Transverse colon (tissue), 4 donors: ENCODE measurements at regions not wholly inside any gene's neighbourhood (a gene's known extent, or its start where the extent isn't known, plus 50 kb on each side); places are given as distances from the start of the nearest gene placed in this dataset.

Experiments
- DNase-seq: peaks from one replicate; pipeline ENCODE4 v3.0.0-alpha.2; 2019
- H3K27ac ChIP-seq, 4 donors: fragments of 200-600 bp; sonication (generic); 2 replicates each; pipeline ENCODE4 v1.5.1; 2016 to 2018; ENCODE audit warnings: inconsistent platforms in 4 of 4
- H3K27me3 ChIP-seq: fragments of 200-600 bp; sonication (generic); 2 replicates; pipeline ENCODE4 v1.5.1; 2017; ENCODE audit warnings: inconsistent platforms
- H3K36me3 ChIP-seq, 4 donors: fragments of 200-600 bp; sonication (generic); 2 replicates each; pipeline ENCODE4 v1.5.1; 2017 to 2019; ENCODE audit warnings: inconsistent platforms in 4 of 4
- H3K4me1 ChIP-seq, 4 donors: fragments of 200-600 bp; sonication (generic); 2 replicates each; pipeline ENCODE4 v1.5.1; 2017 to 2020; ENCODE audit warnings: inconsistent platforms in 4 of 4
- H3K4me3 ChIP-seq, 4 donors: fragments of 200-600 bp; sonication (generic); 1 replicate in 1 of 4; 2 replicates in 3 of 4; pipeline versions ENCODE4 v1.5.1 to v1.6.1; 2017 to 2019; ENCODE audit warnings: inconsistent platforms in 4 of 4
- H3K9me3 ChIP-seq, 2 donors: fragments of 200-600 bp; sonication (generic); 2 replicates each; pipeline ENCODE4 v1.5.1; 2017 to 2019; ENCODE audit warnings: inconsistent platforms in 2 of 2
- EP300 ChIP-seq: sonication (generic); formaldehyde crosslinking; IDR thresholded peaks from one replicate; pipeline ENCODE4 v1.6.1; 2017; ENCODE audit warnings: antibody characterized with exemption, low read depth
- POLR2A ChIP-seq: fragments of 450-650 bp; IDR thresholded peaks from one replicate; pipeline ENCODE4 v1.6.1; 2016; ENCODE audit warnings: antibody characterized with exemption, mild to moderate bottlenecking, moderate library complexity
- POLR2AphosphoS5 ChIP-seq, 3 donors: sonication (generic); formaldehyde crosslinking; IDR thresholded peaks; one replicate each; pipeline ENCODE4 v1.6.1; 2016; ENCODE audit warnings: antibody characterized with exemption in 3 of 3
- WGBS, 2 donors: methylation state at CpG; one replicate each; pipeline ENCODE4 v1.1.5; 2018; ENCODE audit warnings: low coverage in 1 of 2; 5-methylcytosine and 5-hydroxymethylcytosine counted together
- in situ Hi-C, 4 donors: fragments of 200-750 bp; cut with MboI; loops; one replicate each; pipeline versions ENCODE4 v1.15.0 to v1.15.1; 2017; ENCODE audit warnings: low sequenced_read_pairs in 3 of 4, low pct_ligation_motif_present in 1 of 4, low pct_unique_long_range_greater_than_20kb in 1 of 4
- intact Hi-C: fragments of 100-400 bp; cut with DNase I; formaldehyde crosslinking; loops from one replicate; pipeline ENCODE4 v1.15.1; 2023; ENCODE audit warnings: low total_unique reads
- TF ChIP-seq, protein P1 (sequence below), 5 experiments: fragments of 200-600 bp in 3 of 5; fragments of 450-650 bp in 2 of 5; sonication (generic) in 3 of 5; IDR thresholded peaks; 1 replicate in 2 of 5; 2 replicates in 3 of 5; pipeline ENCODE4 v1.5.1; 2016 to 2017; ENCODE audit warnings: antibody characterized with exemption in 5 of 5, inconsistent platforms in 3 of 5, mild to moderate bottlenecking in 2 of 5, moderate library complexity in 1 of 5

DNA sequence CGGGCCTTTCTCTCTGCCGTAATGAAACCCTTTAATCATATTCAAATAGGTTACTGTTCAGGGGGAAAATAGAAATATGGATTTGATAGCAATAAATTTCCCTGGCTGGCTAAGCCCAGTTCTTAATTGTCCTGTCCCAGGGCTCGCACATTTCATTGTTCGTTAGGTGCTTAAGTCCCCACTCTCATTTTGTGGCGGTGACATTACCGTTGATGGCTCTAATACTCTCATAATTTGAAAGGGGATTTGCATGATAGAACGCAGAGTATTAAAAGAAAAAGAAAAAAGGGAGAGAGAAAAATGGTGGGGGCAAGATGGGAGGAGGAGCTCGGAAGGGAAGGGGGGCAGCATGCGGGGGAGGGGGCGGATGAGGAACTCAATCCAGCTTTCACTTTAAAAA lies 79.1 kb upstream of the FOXP4 start:
- TF ChIP-seq EP300 (no peak), POLR2A (no peak), POLR2AphosphoS5 (IDR thresholded peaks at IDR 0.05) (no peak)
- TF ChIP-seq, protein P1, sequence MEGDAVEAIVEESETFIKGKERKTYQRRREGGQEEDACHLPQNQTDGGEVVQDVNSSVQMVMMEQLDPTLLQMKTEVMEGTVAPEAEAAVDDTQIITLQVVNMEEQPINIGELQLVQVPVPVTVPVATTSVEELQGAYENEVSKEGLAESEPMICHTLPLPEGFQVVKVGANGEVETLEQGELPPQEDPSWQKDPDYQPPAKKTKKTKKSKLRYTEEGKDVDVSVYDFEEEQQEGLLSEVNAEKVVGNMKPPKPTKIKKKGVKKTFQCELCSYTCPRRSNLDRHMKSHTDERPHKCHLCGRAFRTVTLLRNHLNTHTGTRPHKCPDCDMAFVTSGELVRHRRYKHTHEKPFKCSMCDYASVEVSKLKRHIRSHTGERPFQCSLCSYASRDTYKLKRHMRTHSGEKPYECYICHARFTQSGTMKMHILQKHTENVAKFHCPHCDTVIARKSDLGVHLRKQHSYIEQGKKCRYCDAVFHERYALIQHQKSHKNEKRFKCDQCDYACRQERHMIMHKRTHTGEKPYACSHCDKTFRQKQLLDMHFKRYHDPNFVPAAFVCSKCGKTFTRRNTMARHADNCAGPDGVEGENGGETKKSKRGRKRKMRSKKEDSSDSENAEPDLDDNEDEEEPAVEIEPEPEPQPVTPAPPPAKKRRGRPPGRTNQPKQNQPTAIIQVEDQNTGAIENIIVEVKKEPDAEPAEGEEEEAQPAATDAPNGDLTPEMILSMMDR (IDR thresholded peaks at IDR 0.05): no peak
- H3K36me3 ChIP-seq: no peaks in the 10 kb centered on the region
- DNase-seq: no peak
- H3K4me3 ChIP-seq: no peak overlapping the region
- H3K27ac ChIP-seq: no peak overlapping the region
- 71 to 80% methylated on average over 5 to 10 of the region's 10 CpGs for WGBS, 2 donors
- in situ Hi-C loops: loop anchor here in 3 of 4 donors (10.0 to 25.0 kb wide), 2 partner anchors 128 to 220 kb away; no protein-coding TSS in a partner anchor
- intact Hi-C loops: loop anchor here (10.0 kb wide), 1 partner anchor 218 kb away; no protein-coding TSS in a partner anchor
- H3K4me1 ChIP-seq: peaks cover 0 to 13% (median 9%) of the 10 kb centered on the region in 4 donors
- H3K27me3 ChIP-seq: peaks cover 35% of the 10 kb centered on the region
- H3K9me3 ChIP-seq: no peaks in the 10 kb centered on the region

DNA sequence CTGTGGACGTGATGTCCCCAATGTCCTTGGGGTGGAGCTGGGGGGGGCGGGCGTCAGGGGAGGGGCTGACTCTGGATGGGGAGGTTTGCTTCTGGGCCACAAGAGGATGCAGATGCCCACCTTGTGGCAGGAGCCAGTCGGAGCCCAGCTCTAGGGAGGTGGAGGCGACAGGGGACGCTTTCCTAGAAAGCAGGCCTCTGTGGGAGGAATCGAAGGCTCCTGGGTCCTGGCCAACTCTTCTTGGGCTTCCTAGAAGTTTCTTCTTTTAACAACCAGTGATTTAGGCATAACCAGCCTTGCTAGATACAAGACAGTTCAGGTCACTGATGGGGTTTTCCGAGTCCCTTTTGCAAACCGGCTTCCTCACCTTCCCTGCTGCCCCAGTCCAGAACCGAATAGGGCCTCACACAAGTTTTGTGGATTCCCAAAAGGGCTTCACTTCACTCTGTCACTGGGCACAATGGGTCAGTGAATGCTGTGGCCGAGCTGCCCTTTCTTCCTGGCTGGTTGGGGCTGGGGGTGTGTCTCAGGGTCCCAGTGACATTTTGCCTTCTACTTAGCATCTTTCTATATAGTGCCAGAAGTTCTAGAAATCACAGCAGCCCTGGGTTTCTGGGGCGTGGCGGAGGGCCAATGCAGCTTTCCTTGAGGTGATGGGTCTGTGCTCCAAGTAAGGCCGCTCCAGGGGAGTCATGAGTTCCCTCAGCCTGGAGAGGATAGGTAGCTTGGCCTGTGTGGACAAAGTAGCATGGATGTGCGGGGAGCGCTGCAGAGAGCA lies 78.4 kb upstream of the FOXP4 start:
- in situ Hi-C loops: loop anchor here in 3 of 4 donors (10.0 to 25.0 kb wide), 2 partner anchors 127 to 219 kb away; no protein-coding TSS in a partner anchor
- Histone ChIP-seq H3K4me1 (peaks cover 0 to 13% (median 9%) of the 10 kb centered on the region in 4 donors), H3K27ac (no peak overlapping the region), H3K36me3 (no peaks in the 10 kb centered on the region), H3K4me3 (no peak overlapping the region), H3K27me3 (peaks cover 37% of the 10 kb centered on the region), H3K9me3 (no peaks in the 10 kb centered on the region)
- TF ChIP-seq, protein P1 (IDR thresholded peaks at IDR 0.05): no peak
- TF ChIP-seq EP300: no peak
- TF ChIP-seq POLR2AphosphoS5 (IDR thresholded peaks at IDR 0.05): no peak
- no peak for TF ChIP-seq POLR2A
- no peak for DNase-seq
- intact Hi-C loops: loop anchor here (10.0 kb wide), 1 partner anchor 217 kb away; no protein-coding TSS in a partner anchor
- WGBS, 2 donors: 60 to 87% methylated on average over 1 to 16 of the region's 16 CpGs

DNA sequence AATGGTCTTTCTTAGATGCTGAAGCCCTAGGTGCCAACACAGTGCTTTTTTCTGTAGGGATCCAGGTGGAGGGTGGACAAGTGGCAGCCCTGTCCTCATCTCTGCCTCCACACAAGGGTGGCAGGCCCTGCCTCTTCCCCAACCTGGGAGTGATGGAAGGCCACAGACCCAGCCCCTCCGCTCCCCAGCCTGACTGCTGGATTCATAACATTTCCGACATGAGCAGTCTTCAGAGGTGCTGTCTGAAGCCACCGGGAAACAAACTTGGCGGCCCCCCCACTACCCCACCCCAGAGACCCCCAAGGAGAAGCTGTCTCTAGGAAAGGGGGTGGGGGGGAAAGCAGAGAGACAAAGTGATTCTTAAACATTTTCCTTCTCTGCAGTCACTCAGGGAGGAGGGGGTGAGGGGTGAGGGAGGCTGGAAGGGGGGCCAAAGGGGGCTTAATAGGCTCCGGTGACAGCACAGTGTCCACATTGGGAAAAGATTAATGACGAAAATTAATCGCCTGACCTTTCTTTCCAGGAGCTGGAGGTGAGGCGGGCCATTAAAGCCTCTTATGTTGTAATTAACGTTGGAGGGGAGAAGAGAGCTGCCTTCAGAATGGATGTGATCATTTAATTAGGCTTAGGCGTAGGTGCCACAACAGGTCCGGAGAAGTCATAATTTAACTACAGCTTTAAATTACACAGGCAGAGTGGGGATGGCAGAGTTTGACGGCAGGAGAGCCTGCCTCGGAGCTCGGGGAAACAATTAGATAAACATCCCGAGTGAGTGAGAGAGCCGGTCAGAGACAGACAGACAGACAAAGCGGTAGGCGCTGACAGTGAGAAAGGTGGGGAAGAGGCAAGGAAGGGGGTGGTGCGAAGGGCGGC lies 76.8 kb upstream of the FOXP4 start:
- 49 to 53% methylated on average over 8 to 20 of the region's 20 CpGs for WGBS, 2 donors
- TF ChIP-seq POLR2AphosphoS5 (IDR thresholded peaks at IDR 0.05) (no peak), EP300 (no peak), POLR2A (no peak)
- TF ChIP-seq, protein P1 (IDR thresholded peaks at IDR 0.05): no peak
- Histone ChIP-seq H3K4me3 (peak overlapping the region in 2 of 4 donors; percentile 22 to 41), H3K27ac (no peak overlapping the region), H3K4me1 (peaks cover 0 to 13% (median 9%) of the 10 kb centered on the region in 4 donors), H3K27me3 (peaks cover 37% of the 10 kb centered on the region), H3K36me3 (no peaks in the 10 kb centered on the region), H3K9me3 (no peaks in the 10 kb centered on the region)
- intact Hi-C loops: loop anchor here (10.0 kb wide), 1 partner anchor 215 kb away; no protein-coding TSS in a partner anchor
- in situ Hi-C loops: loop anchor here in 3 of 4 donors (10.0 to 25.0 kb wide), 2 partner anchors 125 to 218 kb away; no protein-coding TSS in a partner anchor
- no peak for DNase-seq

DNA sequence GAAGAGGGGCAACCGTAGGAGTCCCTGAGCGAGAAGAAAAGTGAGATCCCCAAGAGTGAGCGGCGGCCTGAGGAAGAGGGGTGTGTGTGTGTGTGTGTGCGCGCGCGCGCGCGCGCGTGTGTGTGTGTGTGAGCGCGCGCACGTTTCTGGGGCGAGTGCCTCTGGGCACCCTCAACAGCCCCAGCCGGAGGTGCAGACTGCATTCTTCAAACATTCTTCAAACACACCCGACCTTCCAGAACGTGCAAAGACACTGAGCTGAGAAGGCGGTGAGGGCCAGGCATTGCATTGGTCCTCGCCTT lies 76.2 kb upstream of the FOXP4 start:
- Histone ChIP-seq H3K27ac (no peak overlapping the region), H3K9me3 (no peaks in the 10 kb centered on the region), H3K27me3 (peaks cover 37% of the 10 kb centered on the region), H3K36me3 (no peaks in the 10 kb centered on the region), H3K4me3 (peak overlapping the region in 2 of 4 donors; percentile 22 to 41), H3K4me1 (peaks cover 0 to 13% (median 9%) of the 10 kb centered on the region in 4 donors)
- TF ChIP-seq POLR2A: no peak
- TF ChIP-seq EP300: no peak
- TF ChIP-seq POLR2AphosphoS5 (IDR thresholded peaks at IDR 0.05): no peak
- TF ChIP-seq, protein P1 (IDR thresholded peaks at IDR 0.05): no peak
- intact Hi-C loops: no loop called here
- DNase-seq: no peak
- WGBS, 2 donors: 0 to 6% methylated on average over 8 to 23 of the region's 23 CpGs
- in situ Hi-C loops: loop anchor here in 1 of 4 donors (25.0 kb wide), 1 partner anchor 217 kb away; no protein-coding TSS in a partner anchor
